Upper lobe of left lung (tissue), 6 donors: ENCODE measurements at regions not wholly inside any gene's neighbourhood (a gene's known extent, or its start where the extent isn't known, plus 50 kb on each side); places are given as distances from the start of the nearest gene placed in this dataset.
A peak's percentile ranks its signal among the peaks of the same experiment; 100 is the strongest.
"Not testable (repeated sequence)": the region's sequence is repeated elsewhere in the genome, so short reads cannot be mapped to it uniquely, and the experiment has no call there.

ENCODE experiments used
- ATAC-seq, 2 donors: fragments of 200-7000 bp; cut with Tn5 transposase; one replicate each; pipeline ENCODE4 v1.9.1; 2022; ENCODE audit warnings: mild to moderate bottlenecking in 2 of 2, moderate library complexity in 2 of 2; ENCODE audit not compliant: low FRiP score in 2 of 2
- DNase-seq, 2 donors: peaks; one replicate each; pipeline ENCODE4 v3.0.0-alpha.2; 2019 to 2020
- H3K27ac ChIP-seq, 4 donors: fragments of 200-600 bp; sonication (generic); one replicate each; pipeline ENCODE4 v1.5.1; 2016 to 2019
- H3K27me3 ChIP-seq, 4 donors: fragments of 200-600 bp; sonication (generic); one replicate each; pipeline ENCODE4 v1.5.1; 2017 to 2019
- H3K36me3 ChIP-seq, 4 donors: fragments of 200-600 bp; sonication (generic); one replicate each; pipeline ENCODE4 v1.5.1; 2016 to 2019
- H3K4me1 ChIP-seq, 4 donors: fragments of 200-600 bp; sonication (generic); one replicate each; pipeline ENCODE4 v1.5.1; 2018 to 2019
- H3K4me3 ChIP-seq, 4 donors: fragments of 200-600 bp; sonication (generic); one replicate each; pipeline ENCODE4 v1.5.1; 2017 to 2019; ENCODE audit warnings: mild to moderate bottlenecking in 2 of 4, moderate library complexity in 1 of 4
- H3K9me3 ChIP-seq, 4 donors: fragments of 200-600 bp; sonication (generic); one replicate each; pipeline ENCODE4 v1.5.1; 2018 to 2019
- CTCF ChIP-seq, 6 experiments: fragments of 450-650 bp in 4 of 6; fragments of 200-600 bp in 2 of 6; sonication (generic) in 2 of 6; IDR thresholded peaks; one replicate each; pipeline ENCODE4 v1.5.1; 2016 to 2019; ENCODE audit warnings: antibody characterized with exemption in 6 of 6
- EP300 ChIP-seq, 4 donors: sonication (generic); formaldehyde crosslinking; IDR thresholded peaks; one replicate each; pipeline ENCODE4 v1.5.1; 2017; ENCODE audit warnings: antibody characterized with exemption in 4 of 4, control low read depth in 2 of 4
- POLR2A ChIP-seq, 4 donors: fragments of 450-650 bp; IDR thresholded peaks; one replicate each; pipeline ENCODE4 v1.5.1; 2016 to 2017; ENCODE audit warnings: antibody characterized with exemption in 4 of 4, mild to moderate bottlenecking in 2 of 4
- POLR2AphosphoS5 ChIP-seq, 2 donors: sonication (generic); formaldehyde crosslinking; IDR thresholded peaks; one replicate each; pipeline ENCODE4 v1.5.1; 2017; ENCODE audit warnings: antibody characterized with exemption in 2 of 2
- WGBS, 2 donors: methylation state at CpG; one replicate each; pipeline ENCODE4 v1.1.5; 2017 to 2018; 5-methylcytosine and 5-hydroxymethylcytosine counted together
- donor health status: DM: no; HTN: no; CAD: no; lungs with moderate emphysema.
- donor health status: DM: no; HTN: yes; CAD: no; lungs with severe emphysema.

- H3K27ac ChIP-seq: no peak overlapping the region
- H3K4me1 ChIP-seq: no peaks in the 10 kb centered on the region
- no peaks in the 10 kb centered on the region for H3K9me3 ChIP-seq
- H3K27me3 ChIP-seq: no peaks in the 10 kb centered on the region
- H3K36me3 ChIP-seq: no peaks in the 10 kb centered on the region
- WGBS, 2 donors: 53 to 64% methylated on average over 2 of the region's 2 CpGs
- no peak for ATAC-seq
- H3K4me3 ChIP-seq: no peak overlapping the region
- TF ChIP-seq CTCF (IDR thresholded peaks at IDR 0.05) (no peak), POLR2AphosphoS5 (IDR thresholded peaks at IDR 0.05) (no peak), EP300 (IDR thresholded peaks at IDR 0.05) (no peak), POLR2A (IDR thresholded peaks at IDR 0.05) (no peak)
- no peak for DNase-seq
These were observed 393.9 kb upstream of the RIOK2 start for GRCh38 chr5:97576956-97577355.

GRCh38 chr5:97579977-97580376 is 396.9 kb upstream of the RIOK2 start:
- DNase-seq: peak in 1 of 2 donors; percentile 73
- 92 to 96% methylated on average over 8 to 29 of the region's 29 CpGs for WGBS, 2 donors

GRCh38 chr5:97580746-97581145 is 397.7 kb upstream of the RIOK2 start:
- no peak for TF ChIP-seq POLR2AphosphoS5 (IDR thresholded peaks at IDR 0.05)
- no peak for TF ChIP-seq EP300 (IDR thresholded peaks at IDR 0.05)
- TF ChIP-seq CTCF (IDR thresholded peaks at IDR 0.05): no peak
- no peak overlapping the region for H3K4me3 ChIP-seq
- ATAC-seq: no peak
- H3K27me3 ChIP-seq: no peaks in the 10 kb centered on the region
- no peak overlapping the region for H3K27ac ChIP-seq
- H3K36me3 ChIP-seq: no peaks in the 10 kb centered on the region
- 85 to 94% methylated on average over 2 of the region's 2 CpGs for whole genome bisulfite sequencing, 2 donors
- no peak for DNase-seq
- no peaks in the 10 kb centered on the region for H3K9me3 ChIP-seq
- no peaks in the 10 kb centered on the region for H3K4me1 ChIP-seq

More at GRCh38 chr5:97579977-97580376, 396.9 kb upstream of the RIOK2 start:
- not testable (repeated sequence) for ATAC-seq, H3K4me3 ChIP-seq, H3K36me3 ChIP-seq, H3K27me3 ChIP-seq, H3K4me1 ChIP-seq, H3K9me3 ChIP-seq, H3K27ac ChIP-seq

GRCh38 chr5:97591781-97592180 is 408.7 kb upstream of the RIOK2 start:
- peaks cover 0 to 12% (median 4%) of the 10 kb centered on the region in 4 donors for H3K9me3 ChIP-seq
- no peak for ATAC-seq
- H3K27me3 ChIP-seq: no peaks in the 10 kb centered on the region
- H3K4me1 ChIP-seq: no peaks in the 10 kb centered on the region
- TF ChIP-seq CTCF (IDR thresholded peaks at IDR 0.05) (no peak), EP300 (IDR thresholded peaks at IDR 0.05) (no peak), POLR2A (IDR thresholded peaks at IDR 0.05) (no peak), POLR2AphosphoS5 (IDR thresholded peaks at IDR 0.05) (no peak)
- WGBS, 2 donors: 72 to 73% methylated on average over 1 of the region's 1 CpG
- H3K36me3 ChIP-seq: no peaks in the 10 kb centered on the region
- no peak overlapping the region for H3K27ac ChIP-seq
- no peak for DNase-seq
- H3K4me3 ChIP-seq: no peak overlapping the region

GRCh38 chr5:97600486-97600885 is 417.4 kb upstream of the RIOK2 start:
- Histone ChIP-seq H3K9me3 (peaks cover 0 to 26% (median 15%) of the 10 kb centered on the region in 4 donors), H3K27ac (no peak overlapping the region), H3K4me3 (no peak overlapping the region), H3K4me1 (no peaks in the 10 kb centered on the region), H3K27me3 (no peaks in the 10 kb centered on the region), H3K36me3 (no peaks in the 10 kb centered on the region)
- TF ChIP-seq EP300 (IDR thresholded peaks at IDR 0.05): no peak
- no peak for TF ChIP-seq POLR2AphosphoS5 (IDR thresholded peaks at IDR 0.05)
- TF ChIP-seq POLR2A (IDR thresholded peaks at IDR 0.05): no peak
- TF ChIP-seq CTCF (IDR thresholded peaks at IDR 0.05): no peak
- DNase-seq (no peak), ATAC-seq (no peak)
